GM19023 (cell line): ENCODE measurements at regions not wholly inside any gene's neighbourhood (a gene's known extent, or its start where the extent isn't known, plus 50 kb on each side); places are given as distances from the start of the nearest gene placed in this dataset.

Source experiments
- ATAC-seq: cut with Tn5 transposase; IDR thresholded peaks from one replicate; pipeline ENCODE4 v1.9.1; 2021; ENCODE audit warnings: mild to moderate bottlenecking, moderate library complexity; ENCODE audit not compliant: unreplicated experiment

DNA sequence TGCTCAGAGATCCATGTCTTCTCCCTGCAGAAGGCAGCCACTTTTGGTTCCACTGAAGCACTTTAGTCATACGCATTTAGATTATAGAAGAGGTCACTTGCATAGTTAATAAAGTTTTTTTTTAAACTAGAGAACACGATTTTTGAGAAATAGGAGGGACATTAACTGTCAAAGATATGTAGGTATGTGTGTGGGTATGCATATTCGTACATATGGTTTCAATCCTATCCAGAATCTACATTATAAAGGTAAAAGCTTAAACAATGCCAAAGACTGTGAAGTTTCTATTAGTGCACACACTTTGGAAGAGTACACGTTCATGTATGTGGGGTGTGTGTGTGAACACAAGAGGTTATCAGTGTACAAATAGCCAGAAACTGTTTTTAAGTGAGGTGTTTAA, 103.2 kb downstream of the BTBD3 start:
- no peak for ATAC-seq

- no peak for ATAC-seq
Measured at GRCh38 chr20:12022126-12022525, 104.4 kb downstream of the BTBD3 start.

GRCh38 chr20:12023194-12023795, 105.6 kb downstream of the BTBD3 start:
- peak; percentile 71 for ATAC-seq

DNA sequence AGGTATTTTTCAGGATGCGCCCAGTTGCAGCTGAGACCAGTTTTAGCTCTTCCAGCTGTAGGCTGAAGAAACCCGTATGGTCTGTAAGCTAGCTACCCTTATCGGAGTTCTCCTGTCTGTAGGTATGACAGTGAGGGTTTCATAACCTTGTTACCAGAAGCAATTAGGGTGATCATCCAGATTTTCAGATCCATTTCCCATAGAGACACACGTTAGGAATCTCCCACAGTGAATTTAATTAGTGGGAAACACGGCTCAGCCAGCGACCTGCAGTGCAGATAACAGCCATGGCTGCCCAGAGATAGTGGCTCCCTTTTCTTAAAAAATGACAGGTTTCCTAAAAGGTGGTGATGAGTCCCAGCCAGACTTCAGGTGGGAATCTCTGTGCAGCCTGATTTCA, 111.1 kb downstream of the BTBD3 start:
- ATAC-seq, result no peak

DNA sequence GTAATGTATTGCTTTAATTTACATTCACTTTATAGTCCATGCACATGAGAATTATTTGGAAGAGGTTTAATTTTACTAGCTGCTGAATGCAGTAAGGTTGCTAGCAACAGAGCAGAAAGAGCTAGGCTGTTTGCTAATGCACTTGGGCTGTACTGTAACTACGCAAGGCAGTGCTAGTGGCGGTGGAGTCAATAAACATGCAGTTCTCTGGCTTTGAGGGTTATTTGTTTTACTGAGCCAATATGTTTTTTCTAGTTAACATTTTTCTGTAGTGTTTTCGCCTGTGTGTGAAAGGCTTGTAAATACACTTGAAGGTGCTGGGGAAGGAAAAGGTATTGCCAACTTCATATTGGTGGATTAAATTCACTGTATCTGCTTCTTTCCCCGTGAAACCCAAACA, 112.8 kb downstream of the BTBD3 start:
- no peak for ATAC-seq

DNA sequence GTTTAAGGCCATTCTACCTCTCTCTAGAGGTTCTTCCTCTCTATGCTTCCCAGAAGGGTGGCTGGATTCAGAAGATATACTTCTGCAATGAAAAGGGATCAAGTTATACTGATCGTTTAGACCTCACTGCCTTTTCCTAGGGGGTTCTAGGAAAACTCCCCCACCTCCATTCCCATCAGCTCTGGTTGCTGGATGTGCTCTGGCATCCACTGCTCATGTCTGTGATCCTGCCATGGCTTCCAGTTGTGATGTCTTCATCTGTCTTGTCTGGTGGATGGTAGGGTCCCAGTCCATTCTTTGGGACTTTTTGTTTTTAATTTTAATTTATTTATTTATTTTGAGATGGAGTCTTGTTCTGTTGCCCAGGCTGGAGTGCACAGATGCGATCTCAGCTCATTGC, 118.4 kb downstream of the BTBD3 start:
- ATAC-seq, result no peak

DNA sequence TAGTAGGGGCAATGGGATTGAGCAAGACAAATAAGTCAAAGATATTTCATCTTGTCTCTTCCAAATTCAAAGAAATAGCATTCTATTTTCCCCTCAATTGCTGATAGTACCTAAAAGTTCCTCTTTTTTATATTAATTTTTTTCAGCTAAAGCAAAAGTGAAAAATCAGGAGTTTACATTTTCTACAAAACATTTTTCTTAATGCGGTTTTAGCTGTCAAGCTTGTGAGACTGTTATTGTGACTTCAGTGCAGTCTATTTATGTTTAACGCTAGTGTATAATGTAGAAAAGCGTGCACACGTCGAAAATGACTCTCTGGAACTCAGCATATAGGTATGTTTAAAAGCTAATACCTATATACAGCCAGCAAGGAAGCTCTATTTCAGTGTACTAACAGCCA, 119.8 kb downstream of the BTBD3 start:
- no peak for ATAC-seq

GRCh38 chr20:12040261-12040660, 122.6 kb downstream of the BTBD3 start:
- no peak for ATAC-seq

DNA sequence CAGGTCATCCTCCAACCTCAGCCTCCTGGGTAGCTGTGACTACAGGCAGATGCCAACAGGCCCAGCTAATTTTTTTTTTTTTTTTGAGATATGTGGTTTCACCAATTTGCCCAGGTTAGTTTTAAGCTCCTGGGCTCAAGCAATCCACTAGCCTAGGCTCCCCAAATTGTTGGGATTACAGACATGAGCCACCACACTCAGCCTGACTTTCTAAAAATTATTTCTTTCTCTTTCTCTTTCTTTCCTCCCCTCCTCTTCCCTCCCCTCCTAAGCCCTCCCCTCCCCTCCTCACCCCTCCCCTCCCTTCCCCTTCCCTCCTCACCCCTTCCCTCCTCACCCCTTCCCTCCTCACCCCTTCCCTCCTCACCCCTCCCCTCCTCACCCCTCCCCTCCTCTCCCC, 127.3 kb downstream of the BTBD3 start:
- no peak for ATAC-seq

DNA sequence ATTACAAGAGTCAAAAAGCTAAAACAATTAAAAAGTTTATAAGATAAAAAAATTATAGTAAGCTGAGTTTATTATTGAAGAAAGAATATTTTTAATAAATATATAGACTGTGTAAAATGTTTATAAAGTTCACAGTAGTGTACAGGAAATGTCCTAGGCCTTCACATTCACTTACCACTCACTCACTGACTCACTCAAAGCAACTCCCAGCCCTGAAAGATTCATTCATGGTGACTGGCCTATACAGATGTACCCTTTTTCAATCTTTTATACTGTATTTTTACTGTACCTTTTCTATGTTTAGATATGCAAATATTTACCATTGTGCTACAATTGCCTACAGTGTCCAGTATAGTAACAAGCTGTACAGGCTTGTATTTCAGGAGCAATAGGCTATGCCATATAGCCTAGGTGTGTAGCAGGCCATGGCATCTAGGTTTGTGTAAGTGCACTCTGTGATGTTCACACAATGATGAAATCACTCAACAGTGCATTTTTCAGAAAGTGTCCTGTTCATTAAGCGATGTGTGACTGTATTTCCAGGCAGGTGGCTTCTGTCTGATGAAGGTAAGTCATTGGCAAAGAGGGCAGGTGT, 130.2 kb downstream of the BTBD3 start:
- ATAC-seq, result no peak

DNA sequence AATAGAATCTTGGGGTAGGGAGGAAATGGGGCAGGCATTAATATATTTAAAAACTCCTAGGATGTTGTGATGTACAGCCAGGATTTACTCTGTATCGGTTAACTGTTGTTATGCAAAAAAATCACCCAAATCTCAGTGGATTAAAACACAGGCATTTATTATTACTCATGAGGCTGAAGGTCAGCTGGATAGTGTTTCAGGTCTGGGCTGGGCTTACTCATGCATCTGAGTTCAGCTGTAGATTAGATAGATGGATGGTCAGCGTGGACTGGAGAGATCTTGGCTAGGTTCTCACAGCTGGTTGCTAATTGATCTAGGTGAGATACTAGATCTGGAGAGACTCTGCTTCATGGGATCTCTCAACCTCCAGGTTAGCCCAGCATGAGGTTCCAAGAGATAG, 131.4 kb downstream of the BTBD3 start:
- ATAC-seq, result no peak

DNA sequence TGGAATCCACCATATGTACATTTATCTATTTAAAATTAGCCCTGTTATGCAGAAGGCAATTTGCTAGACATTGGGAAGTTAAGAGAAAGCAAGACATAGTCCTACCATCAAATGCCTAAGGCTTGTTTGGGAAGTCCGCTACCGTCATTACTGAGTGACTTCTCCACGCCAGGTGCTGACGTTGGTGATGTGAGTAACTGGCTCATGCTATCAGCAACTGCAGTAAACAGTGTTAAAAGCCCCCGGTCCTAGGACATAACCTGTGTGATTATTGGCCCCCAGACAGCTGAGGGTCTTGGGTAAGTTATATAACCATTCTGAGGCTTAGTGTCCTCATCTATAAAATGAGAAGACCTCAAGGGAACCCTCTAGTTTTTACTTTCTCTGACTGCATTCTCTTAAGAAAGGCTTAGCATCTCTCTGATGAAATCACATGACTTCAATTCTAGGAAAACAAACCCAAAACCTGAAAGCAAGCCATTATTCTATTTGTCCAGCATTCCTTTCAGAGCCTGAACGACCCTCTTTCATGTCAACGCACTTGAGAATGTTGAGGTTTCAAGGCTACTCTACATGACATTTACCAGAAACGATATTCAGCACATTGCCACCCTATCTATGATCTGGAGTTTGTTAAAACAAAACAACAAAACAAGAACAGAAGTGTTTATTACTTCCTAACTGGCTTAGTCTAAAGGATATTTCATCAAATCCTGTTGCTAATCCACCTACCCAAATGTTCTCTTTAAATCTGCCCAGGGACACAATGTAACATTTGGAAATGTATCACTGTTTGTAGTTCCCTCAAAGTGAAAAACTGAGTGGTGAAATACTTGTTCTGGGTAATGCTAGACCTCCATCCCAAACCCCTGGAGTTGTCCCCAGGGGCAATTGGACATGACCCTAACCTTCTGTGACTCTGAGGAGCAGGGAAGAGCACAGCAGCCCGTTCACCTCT, 133.8 kb downstream of the BTBD3 start:
- ATAC-seq, result no peak

GRCh38 chr20:12053353-12053752, 135.7 kb downstream of the BTBD3 start:
- no peak for ATAC-seq

DNA sequence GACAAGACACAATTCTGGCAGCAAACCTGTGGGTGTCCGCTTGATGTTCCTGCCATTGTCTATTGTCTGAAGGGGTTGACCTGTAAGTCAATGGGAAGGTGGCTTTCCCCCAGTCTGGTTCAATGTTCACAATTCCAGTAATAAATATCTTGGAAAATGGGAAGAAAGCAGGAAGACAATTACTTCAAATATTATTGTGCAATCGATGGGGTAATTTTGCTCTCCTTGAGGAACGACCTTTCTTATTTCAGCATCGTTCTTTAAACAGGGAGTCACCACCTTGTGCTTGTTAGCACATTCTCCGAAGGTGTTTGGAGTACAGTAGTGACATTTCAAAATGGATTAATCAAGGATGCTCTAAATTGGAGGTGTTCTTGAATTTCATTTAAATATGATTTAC, 136.9 kb downstream of the BTBD3 start:
- no peak for ATAC-seq

- ATAC-seq, result no peak
Measured at GRCh38 chr20:12055161-12055560, 137.5 kb downstream of the BTBD3 start.

- no peak for ATAC-seq
Measured at GRCh38 chr20:12056839-12057238, 139.1 kb downstream of the BTBD3 start.

DNA sequence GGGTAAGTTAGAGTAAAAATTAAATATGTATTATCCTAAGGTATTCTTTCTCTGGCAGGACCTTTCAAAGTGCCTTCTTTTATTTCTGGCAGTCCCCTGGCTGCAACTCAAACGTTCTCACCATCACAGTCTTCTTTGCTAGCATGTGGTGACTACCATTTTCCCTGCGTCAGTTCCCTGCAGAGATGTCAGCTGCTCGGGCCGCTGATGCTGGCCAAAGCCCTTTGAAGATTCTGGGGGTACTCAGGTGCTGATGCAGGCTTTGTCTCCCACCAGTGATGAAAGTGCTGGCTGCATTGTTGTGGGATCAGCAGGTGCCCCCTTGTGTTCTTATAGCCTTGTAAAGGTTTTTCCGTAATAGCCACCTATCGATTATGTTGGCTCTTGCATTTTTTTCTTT, 140.1 kb downstream of the BTBD3 start:
- ATAC-seq, result no peak

DNA sequence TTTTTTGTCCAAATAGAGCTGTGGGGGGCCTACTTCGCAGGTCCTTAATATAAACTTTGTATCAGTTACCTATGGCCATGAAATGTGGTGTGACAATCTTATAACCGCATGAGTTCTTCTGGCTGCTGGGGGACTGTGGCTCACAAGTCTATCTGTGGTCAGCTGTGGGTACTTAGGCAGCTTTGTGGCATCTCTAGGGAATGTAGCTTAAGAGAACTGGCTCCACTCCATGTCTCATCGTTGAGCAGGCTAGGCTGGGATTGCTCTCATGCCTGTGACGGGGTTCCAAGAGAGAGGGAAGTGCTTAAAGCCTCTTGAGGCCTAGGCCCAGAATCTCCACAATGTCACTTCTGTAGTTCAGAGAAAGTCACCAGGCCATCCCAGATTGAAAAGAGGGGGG, 140.5 kb downstream of the BTBD3 start:
- no peak for ATAC-seq

GRCh38 chr20:12061466-12061865, 143.8 kb downstream of the BTBD3 start:
- no peak for ATAC-seq

- no peak for ATAC-seq
Measured at GRCh38 chr20:12063106-12063684, 145.5 kb downstream of the BTBD3 start.

DNA sequence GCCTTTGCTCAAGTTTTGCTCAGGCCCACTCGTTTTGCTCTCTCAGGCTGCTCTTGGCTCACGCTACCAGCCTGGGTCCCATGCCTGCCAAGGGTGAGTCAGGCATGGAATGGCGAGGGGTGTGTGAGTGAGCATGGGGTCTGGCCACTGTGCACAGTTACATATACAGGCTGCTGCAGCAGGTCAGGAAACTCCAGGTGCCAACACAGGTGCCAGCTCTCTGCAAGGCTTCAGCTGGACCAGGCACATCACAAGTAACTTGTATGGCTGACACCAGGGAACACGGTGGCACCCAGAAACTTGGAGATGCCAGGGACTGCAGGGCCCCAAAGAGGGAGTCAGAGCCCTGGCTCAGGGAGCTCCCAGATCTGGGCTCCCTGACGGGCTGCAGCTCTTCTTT, 146.8 kb downstream of the BTBD3 start:
- no peak for ATAC-seq

GRCh38 chr20:12067686-12068085, 150.0 kb downstream of the BTBD3 start:
- no peak for ATAC-seq
